ENCODE measurements at regions not wholly inside any gene's neighbourhood (a gene's known extent, or its start where the extent isn't known, plus 50 kb on each side); places are given as distances from the start of the nearest gene placed in this dataset.

GRCh38 chr2:198968545-198968944 is 489.2 kb downstream of the SATB2 start:
- Histone ChIP-seq H3K4me3 (ENCODE audit: low read depth, low read length) (no peak overlapping the region), H3K36me3 (ENCODE audit: control insufficient read depth, insufficient read depth, low read length) (no peaks in the 10 kb centered on the region), H3K27me3 (ENCODE audit: control insufficient read depth, insufficient read depth, low read length) (no peaks in the 10 kb centered on the region; the same call in 1 of the 2 replicates)
- ChIA-PET CTCF (no interaction called here), POLR2A (no interaction called here)
- TF ChIP-seq CTCF (IDR thresholded peaks at IDR 0.05; ENCODE audit: insufficient read depth, low read depth, low read length) = no peak
- no peak for DNase-seq (ENCODE audit: low read depth)

GRCh38 chr2:198966269-198966668 is 491.5 kb downstream of the SATB2 start:
- ChIA-PET POLR2A (no interaction called here), CTCF (interaction anchor here (0.6 kb wide), 1 partner anchor 246 kb away, joined by 3 read pairs; no protein-coding TSS in a partner anchor)
- H3K36me3 ChIP-seq (ENCODE audit: control insufficient read depth, insufficient read depth, low read length) = no peaks in the 10 kb centered on the region
- DNase-seq (ENCODE audit: low read depth) = no peak
- H3K4me3 ChIP-seq (ENCODE audit: low read depth, low read length) = no peak overlapping the region
- H3K27me3 ChIP-seq (ENCODE audit: control insufficient read depth, insufficient read depth, low read length) = no peaks in the 10 kb centered on the region; the same call in 1 of the 2 replicates
- no peak for TF ChIP-seq CTCF (IDR thresholded peaks at IDR 0.05; ENCODE audit: insufficient read depth, low read depth, low read length)

- TF ChIP-seq CTCF (IDR thresholded peaks at IDR 0.05; ENCODE audit: insufficient read depth, low read depth, low read length) = no peak
- Histone ChIP-seq H3K4me3 (ENCODE audit: low read depth, low read length) (no peak overlapping the region), H3K27me3 (ENCODE audit: control insufficient read depth, insufficient read depth, low read length) (no peaks in the 10 kb centered on the region), H3K36me3 (ENCODE audit: control insufficient read depth, insufficient read depth, low read length) (no peaks in the 10 kb centered on the region)
- no peak for DNase-seq (ENCODE audit: low read depth)
- CTCF ChIA-PET = no interaction called here
- POLR2A ChIA-PET = no interaction called here
These were observed 496.2 kb downstream of the SATB2 start for GRCh38 chr2:198961547-198961946.

- H3K27me3 ChIP-seq (ENCODE audit: control insufficient read depth, insufficient read depth, low read length) = no peaks in the 10 kb centered on the region
- no peak overlapping the region for H3K4me3 ChIP-seq (ENCODE audit: low read depth, low read length)
- no peaks in the 10 kb centered on the region for H3K36me3 ChIP-seq (ENCODE audit: control insufficient read depth, insufficient read depth, low read length)
- DNase-seq (ENCODE audit: low read depth) = no peak
- ChIA-PET POLR2A (no interaction called here), CTCF (no interaction called here)
- no peak for TF ChIP-seq CTCF (IDR thresholded peaks at IDR 0.05; ENCODE audit: insufficient read depth, low read depth, low read length)
These were observed 500.6 kb downstream of the SATB2 start for GRCh38 chr2:198957181-198957580.

- TF ChIP-seq CTCF (IDR thresholded peaks at IDR 0.05; ENCODE audit: insufficient read depth, low read depth, low read length) = no peak
- H3K4me3 ChIP-seq (ENCODE audit: low read depth, low read length) = no peak overlapping the region
- H3K27me3 ChIP-seq (ENCODE audit: control insufficient read depth, insufficient read depth, low read length) = no peaks in the 10 kb centered on the region
- ChIA-PET POLR2A (no interaction called here), CTCF (no interaction called here)
- DNase-seq (ENCODE audit: low read depth) = no peak
- H3K36me3 ChIP-seq (ENCODE audit: control insufficient read depth, insufficient read depth, low read length) = no peaks in the 10 kb centered on the region
These were observed 504.4 kb downstream of the SATB2 start for GRCh38 chr2:198953328-198953727.
